H9 (cell line): ENCODE measurements at regions not wholly inside any gene's neighbourhood (a gene's known extent, or its start where the extent isn't known, plus 50 kb on each side); places are given as distances from the start of the nearest gene placed in this dataset.

Source experiments
- DNase-seq: peaks from one replicate; pipeline ENCODE4 v3.0.0-alpha.2; 2017
- H2AFZ ChIP-seq: one replicate; pipeline ENCODE4 v1.6.1; 2013; ENCODE audit warnings: mild to moderate bottlenecking, low read length, control low read depth, moderate library complexity
- H2AK5ac ChIP-seq: 2 replicates; pipeline ENCODE4 v1.6.1; 2013; ENCODE audit warnings: low read length, control low read depth, mixed read lengths; ENCODE audit not compliant: insufficient read length
- H2BK120ac ChIP-seq: one replicate; pipeline ENCODE4 v1.6.1; 2013; ENCODE audit warnings: low read depth, mild to moderate bottlenecking, low read length, control low read depth, inconsistent platforms; ENCODE audit not compliant: poor library complexity, severe bottlenecking
- H2BK12ac ChIP-seq: 2 replicates; pipeline ENCODE4 v1.6.1; 2013; ENCODE audit warnings: low read length, control low read depth, mixed read lengths, low read depth; ENCODE audit not compliant: insufficient read length
- H2BK15ac ChIP-seq: 2 replicates; pipeline ENCODE4 v1.6.1; 2013; ENCODE audit warnings: low read depth, low read length, control low read depth
- H2BK20ac ChIP-seq: one replicate; pipeline ENCODE4 v1.6.1; 2013; ENCODE audit warnings: low read depth, mild to moderate bottlenecking, low read length, control low read depth, inconsistent platforms; ENCODE audit not compliant: poor library complexity, severe bottlenecking
- H2BK5ac ChIP-seq: 2 replicates; pipeline ENCODE4 v1.6.1; 2013; ENCODE audit warnings: low read length, control low read depth, mixed read lengths; ENCODE audit not compliant: insufficient read length
- H3K14ac ChIP-seq: 2 replicates; pipeline ENCODE4 v1.6.1; 2013; ENCODE audit warnings: low read length, control low read depth; ENCODE audit not compliant: insufficient read depth
- H3K18ac ChIP-seq: 2 replicates; pipeline ENCODE4 v1.6.1; 2013; ENCODE audit warnings: low read depth, mild to moderate bottlenecking, mixed read lengths, low read length, control low read depth; ENCODE audit not compliant: insufficient read length
- H3K23ac ChIP-seq: 2 replicates; pipeline ENCODE4 v1.6.1; 2013; ENCODE audit warnings: low read length, control low read depth, mixed read lengths, low read depth; ENCODE audit not compliant: insufficient read length
- H3K23me2 ChIP-seq: 2 replicates; pipeline ENCODE4 v1.6.1; 2013; ENCODE audit warnings: low read depth, mild to moderate bottlenecking, mixed read lengths, low read length, control low read depth; ENCODE audit not compliant: insufficient read length, poor library complexity, severe bottlenecking
- H3K27ac ChIP-seq: 2 replicates; pipeline ENCODE4 v1.5.1; 2013; ENCODE audit warnings: low read length, control low read depth, mixed read lengths, low read depth; ENCODE audit not compliant: insufficient read length
- H3K27me3 ChIP-seq: 2 replicates; pipeline ENCODE4 v1.6.1; 2013; ENCODE audit warnings: low read length, control low read depth, inconsistent platforms; ENCODE audit not compliant: insufficient read depth
- H3K4ac ChIP-seq: 2 replicates; pipeline ENCODE4 v1.6.1; 2013; ENCODE audit warnings: low read depth, mild to moderate bottlenecking, control low read depth, inconsistent platforms, low read length, moderate library complexity
- H3K4me1 ChIP-seq: 2 replicates; pipeline ENCODE4 v1.6.1; 2013; ENCODE audit warnings: low read length, control low read depth, inconsistent platforms; ENCODE audit not compliant: insufficient read depth
- H3K4me2 ChIP-seq: 2 replicates; pipeline ENCODE4 v1.6.1; 2013; ENCODE audit warnings: low read length, control low read depth, mixed read lengths; ENCODE audit not compliant: insufficient read length, insufficient read depth
- H3K56ac ChIP-seq: 2 replicates; pipeline ENCODE4 v1.6.1; 2013; ENCODE audit warnings: low read depth, mild to moderate bottlenecking, mixed read lengths, low read length, control low read depth; ENCODE audit not compliant: insufficient read length
- H3K79me1 ChIP-seq: 2 replicates; pipeline ENCODE4 v1.6.1; 2013; ENCODE audit warnings: low read depth, mild to moderate bottlenecking, moderate library complexity, low read length, control low read depth, inconsistent platforms; ENCODE audit not compliant: insufficient read depth, poor library complexity, severe bottlenecking
- H3K79me2 ChIP-seq: 2 replicates; pipeline ENCODE4 v1.6.1; 2013; ENCODE audit warnings: low read length, control low read depth, inconsistent platforms; ENCODE audit not compliant: insufficient read depth
- H3K9ac ChIP-seq: 2 replicates; pipeline ENCODE4 v1.6.1; 2013; ENCODE audit warnings: low read length, control low read depth, mixed read lengths; ENCODE audit not compliant: insufficient read length; ENCODE audit errors: extremely low read depth
- H3K9me3 ChIP-seq: one replicate; pipeline ENCODE4 v1.6.1; 2013; ENCODE audit warnings: low read depth, low read length, inconsistent platforms; ENCODE audit not compliant: control insufficient read depth
- H3T11ph ChIP-seq: one replicate; pipeline ENCODE4 v1.6.1; 2013; ENCODE audit warnings: mild to moderate bottlenecking, low read length, control low read depth, inconsistent platforms
- H4K20me1 ChIP-seq: one replicate; pipeline ENCODE4 v1.6.1; 2013; ENCODE audit not compliant: control insufficient read depth, insufficient read length, insufficient read depth
- H4K5ac ChIP-seq: 2 replicates; pipeline ENCODE4 v1.6.1; 2013; ENCODE audit warnings: low read depth, mild to moderate bottlenecking, mixed read lengths, low read length, control low read depth; ENCODE audit not compliant: insufficient read length
- H4K8ac ChIP-seq: replicated peaks from 2 replicates; pipeline ENCODE4 v1.6.1; 2013; ENCODE audit warnings: low read length, control low read depth, mixed read lengths, low read depth; ENCODE audit not compliant: insufficient read length
- H4K91ac ChIP-seq: 2 replicates; pipeline ENCODE4 v1.6.1; 2013; ENCODE audit warnings: low read depth, mild to moderate bottlenecking, moderate library complexity, mixed read lengths, low read length, control low read depth; ENCODE audit not compliant: insufficient read length
- H3K27ac Mint-ChIP-seq, 3 experiments: 2 replicates in 2 of 3; 3 replicates in 1 of 3; pipeline ENCODE4 v1.8.0; 2020 to 2021; ENCODE audit warnings: mixed read lengths in 3 of 3, mild to moderate bottlenecking in 1 of 3, moderate library complexity in 1 of 3
- H3K27me3 Mint-ChIP-seq: 2 replicates; pipeline ENCODE4 v1.8.0; 2021; ENCODE audit warnings: low read depth, mild to moderate bottlenecking, moderate library complexity, mixed read lengths
- H3K36me3 Mint-ChIP-seq, 3 experiments: 2 replicates in 2 of 3; 3 replicates in 1 of 3; pipeline ENCODE4 v1.8.0; 2020 to 2021; ENCODE audit warnings: low read depth in 3 of 3, mixed read lengths in 3 of 3; ENCODE audit not compliant: insufficient read depth in 1 of 3
- H3K4me1 Mint-ChIP-seq, 2 experiments: 2 replicates each; pipeline ENCODE4 v1.8.0; 2020; ENCODE audit warnings: mixed read lengths in 2 of 2
- H3K4me3 Mint-ChIP-seq, 2 experiments: 2 replicates in 1 of 2; 3 replicates in 1 of 2; pipeline ENCODE4 v1.8.0; 2020 to 2021; ENCODE audit warnings: mild to moderate bottlenecking in 2 of 2, mixed read lengths in 2 of 2, moderate library complexity in 1 of 2
- H3K9me3 Mint-ChIP-seq, 2 experiments: 2 replicates in 1 of 2; 3 replicates in 1 of 2; pipeline ENCODE4 v1.8.0; 2020; ENCODE audit warnings: mild to moderate bottlenecking in 2 of 2, mixed read lengths in 2 of 2, moderate library complexity in 1 of 2
- WGBS: extraction: QIAGEN DNeasy Blood & Tissue Kit; methylation state at CpG from one replicate; pipeline ENCODE4 v1.1.7; 2013; ENCODE audit warnings: missing lambda C conversion rate, low lambda C conversion rate, mixed read lengths; ENCODE audit not compliant: insufficient read length; ENCODE audit errors: extremely low coverage; 5-methylcytosine and 5-hydroxymethylcytosine counted together
- TF ChIP-seq, protein P1 (sequence below): fragments of 200-600 bp; sonication (generic); conservative IDR thresholded peaks from 3 replicates; pipeline ENCODE4 v1.8.0; 2021; ENCODE audit warnings: antibody characterized with exemption, mild to moderate bottlenecking

GRCh38 chr22:48851933-48852549 lies 975.6 kb downstream of the BRD1 start:
- Mint-ChIP-seq H3K36me3 (peaks cover 0 to 3% (median 2%) of the 10 kb centered on the region in 3 experiments; a peak in 4 of 7 replicates), H3K27ac (0 out of 7 replicates have a peak overlapping the region, but pooled peaks of 1 of the 3 experiments have one; percentile 14), H3K27me3 (peaks cover 14% of the 10 kb centered on the region), H3K4me3 (no peak overlapping the region), H3K9me3 (peaks cover 6 to 10% of the 10 kb centered on the region in 2 experiments; a peak in 4 of 5 replicates), H3K4me1 (peaks cover 0 to 4% of the 10 kb centered on the region in 2 experiments; a peak in 1 of 4 replicates)
- no peak overlapping the region for H4K5ac ChIP-seq
- no peak overlapping the region for H2AFZ ChIP-seq
- H2BK12ac ChIP-seq, result no peak overlapping the region
- no peak overlapping the region for H3K4ac ChIP-seq
- TF ChIP-seq, protein P1, sequence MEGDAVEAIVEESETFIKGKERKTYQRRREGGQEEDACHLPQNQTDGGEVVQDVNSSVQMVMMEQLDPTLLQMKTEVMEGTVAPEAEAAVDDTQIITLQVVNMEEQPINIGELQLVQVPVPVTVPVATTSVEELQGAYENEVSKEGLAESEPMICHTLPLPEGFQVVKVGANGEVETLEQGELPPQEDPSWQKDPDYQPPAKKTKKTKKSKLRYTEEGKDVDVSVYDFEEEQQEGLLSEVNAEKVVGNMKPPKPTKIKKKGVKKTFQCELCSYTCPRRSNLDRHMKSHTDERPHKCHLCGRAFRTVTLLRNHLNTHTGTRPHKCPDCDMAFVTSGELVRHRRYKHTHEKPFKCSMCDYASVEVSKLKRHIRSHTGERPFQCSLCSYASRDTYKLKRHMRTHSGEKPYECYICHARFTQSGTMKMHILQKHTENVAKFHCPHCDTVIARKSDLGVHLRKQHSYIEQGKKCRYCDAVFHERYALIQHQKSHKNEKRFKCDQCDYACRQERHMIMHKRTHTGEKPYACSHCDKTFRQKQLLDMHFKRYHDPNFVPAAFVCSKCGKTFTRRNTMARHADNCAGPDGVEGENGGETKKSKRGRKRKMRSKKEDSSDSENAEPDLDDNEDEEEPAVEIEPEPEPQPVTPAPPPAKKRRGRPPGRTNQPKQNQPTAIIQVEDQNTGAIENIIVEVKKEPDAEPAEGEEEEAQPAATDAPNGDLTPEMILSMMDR, result no peak
- H3K4me1 ChIP-seq, result no peaks in the 10 kb centered on the region
- no peak overlapping the region for H2BK15ac ChIP-seq
- no peaks in the 10 kb centered on the region for H3K27me3 ChIP-seq
- no peak overlapping the region for H2BK5ac ChIP-seq
- H3K27ac ChIP-seq, result no peak overlapping the region
- H2AK5ac ChIP-seq, result no peak overlapping the region
- no peak overlapping the region for H2BK20ac ChIP-seq
- no peaks in the 10 kb centered on the region for H3K79me1 ChIP-seq
- no peak overlapping the region; the same call in 1 of the 2 replicates for H3K14ac ChIP-seq
- no peak overlapping the region for H3K9ac ChIP-seq
- H3K23ac ChIP-seq, result no peak overlapping the region
- H3K4me2 ChIP-seq, result no peak overlapping the region
- no peaks in the 10 kb centered on the region for H3K23me2 ChIP-seq
- H3K56ac ChIP-seq, result no peak overlapping the region
- no peak overlapping the region for H2BK120ac ChIP-seq
- no peak overlapping the region for H4K8ac ChIP-seq
- H3T11ph ChIP-seq, result no peak overlapping the region
- no peaks in the 10 kb centered on the region for H3K79me2 ChIP-seq
- H3K18ac ChIP-seq, result no peak overlapping the region
- H4K20me1 ChIP-seq, result no peaks in the 10 kb centered on the region
- H4K91ac ChIP-seq, result no peak overlapping the region
- no peak for DNase-seq
- H3K9me3 ChIP-seq, result no peaks in the 10 kb centered on the region
- no CpG with 5 or more reads among the region's 22 CpGs for WGBS
